Coronary artery (tissue), 2 donors: ENCODE measurements at regions not wholly inside any gene's neighbourhood (a gene's known extent, or its start where the extent isn't known, plus 50 kb on each side); places are given as distances from the start of the nearest gene placed in this dataset.

Experiments
- DNase-seq: peaks from one replicate; pipeline ENCODE4 v3.0.0-alpha.2; 2017; ENCODE audit warnings: low spot score
- H3K27ac ChIP-seq, 2 donors: fragments of 200-600 bp; sonication (generic); one replicate each; pipeline ENCODE4 v1.5.1; 2016 to 2019
- H3K4me3 ChIP-seq: fragments of 200-600 bp; sonication (generic); 2 replicates; pipeline ENCODE4 v1.5.1; 2016; ENCODE audit warnings: mild to moderate bottlenecking, moderate library complexity
- CTCF ChIP-seq: fragments of 200-600 bp; sonication (generic); IDR thresholded peaks from one replicate; pipeline ENCODE4 v1.5.1; 2019; ENCODE audit warnings: antibody characterized with exemption

GRCh38 chr4:180380733-180381132 lies 1862.5 kb upstream of the TENM3 start:
- Histone ChIP-seq H3K4me3 (no peak overlapping the region), H3K27ac (no peak overlapping the region)
- no peak for DNase-seq
- TF ChIP-seq CTCF: no peak

- no peak overlapping the region for H3K27ac ChIP-seq
- no peak overlapping the region for H3K4me3 ChIP-seq
- no peak for DNase-seq
- TF ChIP-seq CTCF: no peak
These were observed 1851.6 kb upstream of the TENM3 start for GRCh38 chr4:180391613-180392012.

GRCh38 chr4:180394312-180394711 lies 1848.9 kb upstream of the TENM3 start:
- Histone ChIP-seq H3K4me3 (no peak overlapping the region), H3K27ac (no peak overlapping the region)
- DNase-seq: no peak
- no peak for TF ChIP-seq CTCF

GRCh38 chr4:180394730-180395129 lies 1848.5 kb upstream of the TENM3 start:
- no peak overlapping the region for H3K27ac ChIP-seq
- no peak for TF ChIP-seq CTCF

GRCh38 chr4:180398564-180398963 lies 1844.6 kb upstream of the TENM3 start:
- TF ChIP-seq CTCF: no peak
- Histone ChIP-seq H3K27ac (no peak overlapping the region), H3K4me3 (no peak overlapping the region)
- no peak for DNase-seq

More at GRCh38 chr4:180394730-180395129, 1848.5 kb upstream of the TENM3 start:
- H3K4me3 ChIP-seq: no peak overlapping the region
- no peak for DNase-seq

- DNase-seq: no peak
- no peak for TF ChIP-seq CTCF
- H3K4me3 ChIP-seq: no peak overlapping the region
- no peak overlapping the region for H3K27ac ChIP-seq
These were observed 1835.8 kb upstream of the TENM3 start for GRCh38 chr4:180407275-180407885.

- H3K27ac ChIP-seq: no peak overlapping the region
- no peak overlapping the region for H3K4me3 ChIP-seq
These were observed 1824.2 kb upstream of the TENM3 start for GRCh38 chr4:180418819-180419531.

More at GRCh38 chr4:180418819-180419531, 1824.2 kb upstream of the TENM3 start:
- DNase-seq: no peak
- no peak for TF ChIP-seq CTCF
